ENCODE measurements at regions not wholly inside any gene's neighbourhood (a gene's known extent, or its start where the extent isn't known, plus 50 kb on each side); places are given as distances from the start of the nearest gene placed in this dataset.

DNA sequence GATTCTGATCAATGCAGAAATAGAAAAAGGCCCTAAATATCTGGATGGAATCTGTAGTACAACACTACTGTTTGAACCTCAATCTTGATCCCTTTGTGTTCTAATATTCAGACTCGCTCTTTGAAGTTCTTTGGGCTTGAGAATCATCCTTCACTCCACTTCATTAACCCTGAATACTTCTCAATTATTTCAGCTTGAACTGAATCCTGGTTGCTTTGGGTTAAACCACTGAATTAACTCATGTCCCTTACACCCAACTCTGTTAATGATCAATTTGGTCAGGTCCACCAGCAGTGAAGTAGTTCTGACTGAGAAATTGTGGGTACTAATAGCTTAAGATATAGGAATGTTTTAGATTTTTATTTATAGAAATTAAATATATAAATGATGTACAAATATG is 1707.2 kb upstream of the ACO1 start:
- no peak for DNase-seq (ENCODE audit: low read depth)

DNA sequence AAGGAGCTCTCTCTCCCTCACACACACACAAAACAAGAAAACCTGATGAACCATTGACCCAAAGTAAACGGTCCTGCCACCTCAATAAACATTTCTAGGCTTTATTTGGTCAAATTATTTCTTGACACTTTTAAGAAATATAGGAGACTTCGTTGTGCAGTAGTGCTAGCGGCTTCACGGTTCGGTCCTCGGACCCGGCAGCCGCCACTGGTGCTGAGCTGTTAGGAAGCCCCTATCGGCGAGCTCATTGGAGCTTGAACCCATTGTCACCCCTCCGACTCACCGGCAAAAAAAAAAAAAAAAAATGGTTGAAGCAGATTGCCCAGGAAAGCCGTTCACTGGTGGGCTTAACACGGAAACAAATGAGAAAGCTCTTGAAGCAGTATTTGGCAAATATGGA is 1695.6 kb upstream of the ACO1 start:
- no peak for DNase-seq (ENCODE audit: low read depth)

DNA sequence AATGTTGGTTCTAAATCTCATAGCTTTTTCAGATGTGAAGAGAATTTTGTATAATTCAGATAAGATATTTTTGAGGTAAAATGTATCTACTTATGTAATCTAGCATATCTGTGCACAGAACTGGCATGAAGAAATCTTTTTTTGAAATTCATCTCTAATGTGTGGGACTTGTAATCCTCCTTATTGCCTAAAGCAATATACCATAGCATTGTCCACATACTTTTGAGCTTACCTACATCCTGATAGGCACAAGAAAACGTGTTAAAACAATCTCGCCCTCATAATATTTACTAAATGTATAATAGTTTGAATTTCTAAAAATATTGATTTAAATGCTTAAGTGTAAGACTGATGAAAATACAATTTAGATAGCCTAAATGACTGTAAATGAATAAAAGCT is 1686.5 kb upstream of the ACO1 start:
- DNase-seq (ENCODE audit: low read depth), result no peak

DNA sequence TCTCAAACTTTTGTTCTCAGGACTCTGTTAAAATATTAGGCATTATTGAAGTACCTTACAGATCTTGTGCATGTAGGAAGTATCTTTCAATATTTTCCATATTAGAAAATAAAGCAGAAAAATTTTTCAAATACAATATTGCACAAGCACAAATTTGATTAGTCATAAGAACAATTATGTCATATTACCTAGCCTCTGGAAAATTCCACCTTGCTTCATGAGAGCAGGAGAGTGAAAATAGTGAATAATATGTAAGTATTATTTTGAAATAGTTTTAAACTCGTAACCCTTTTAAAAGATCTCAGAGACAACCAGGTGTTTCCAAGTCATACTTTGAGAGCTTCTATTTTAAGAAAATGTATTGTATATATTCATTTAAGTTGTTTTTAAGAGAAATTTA is 1672.9 kb upstream of the ACO1 start:
- no peak for DNase-seq (ENCODE audit: low read depth)

DNA sequence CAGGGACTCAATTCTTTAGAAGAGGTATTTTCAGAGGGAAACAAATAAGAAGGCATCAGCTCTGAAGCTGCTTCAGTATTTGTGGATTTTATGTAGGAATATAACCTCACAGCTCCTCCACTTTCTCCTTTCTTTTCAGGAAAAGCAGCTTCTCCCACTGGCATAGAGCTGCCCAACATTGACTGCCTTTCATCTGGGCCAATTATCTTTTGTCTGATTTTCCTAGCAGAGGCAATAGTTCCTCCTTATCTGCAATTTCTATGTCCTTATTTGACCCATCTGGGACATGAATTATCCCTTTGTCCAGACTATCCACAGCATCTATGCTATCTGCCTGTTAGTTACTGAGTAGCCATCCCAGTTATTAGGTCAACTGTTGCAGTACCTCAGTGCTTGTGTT is 1671.2 kb upstream of the ACO1 start:
- no peak for DNase-seq (ENCODE audit: low read depth)

DNA sequence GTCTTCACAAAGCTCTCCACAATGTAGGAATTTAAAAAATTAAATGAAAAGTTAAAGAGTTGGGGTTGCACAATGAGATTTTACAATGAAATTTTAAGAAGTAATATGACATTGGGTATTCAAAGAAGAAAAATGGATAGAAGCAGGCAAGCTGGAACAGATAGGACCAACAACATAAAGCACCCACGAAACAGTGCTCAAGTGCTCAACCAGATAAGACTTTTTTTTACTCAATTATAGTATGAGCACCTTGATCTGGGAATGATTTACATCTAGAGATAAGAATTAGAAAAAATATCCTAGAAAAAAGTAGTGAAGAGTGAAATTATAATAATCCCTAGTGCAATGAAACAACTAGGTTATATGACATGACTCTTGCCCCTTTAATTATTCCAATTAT is 1670.1 kb upstream of the ACO1 start:
- no peak for DNase-seq (ENCODE audit: low read depth)

DNA sequence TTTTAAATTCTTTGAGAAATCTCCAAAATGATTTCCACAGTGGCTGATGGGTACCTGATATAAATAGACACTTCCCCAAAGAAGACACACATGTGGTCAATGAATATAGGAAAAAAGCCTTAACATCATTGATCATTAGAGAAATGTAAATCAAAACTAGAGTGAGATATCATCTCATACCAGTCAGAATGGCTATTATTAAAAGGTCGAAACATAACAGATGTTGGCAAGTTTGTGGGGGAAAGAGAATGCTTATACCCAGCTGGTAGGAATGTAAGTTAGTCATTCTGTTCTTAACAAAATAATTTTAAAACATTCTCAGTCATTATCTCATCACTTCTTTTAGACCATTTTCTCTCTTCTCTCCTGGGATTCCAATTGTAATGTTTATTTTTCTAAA is 1666.0 kb upstream of the ACO1 start:
- no peak for DNase-seq (ENCODE audit: low read depth)

DNA sequence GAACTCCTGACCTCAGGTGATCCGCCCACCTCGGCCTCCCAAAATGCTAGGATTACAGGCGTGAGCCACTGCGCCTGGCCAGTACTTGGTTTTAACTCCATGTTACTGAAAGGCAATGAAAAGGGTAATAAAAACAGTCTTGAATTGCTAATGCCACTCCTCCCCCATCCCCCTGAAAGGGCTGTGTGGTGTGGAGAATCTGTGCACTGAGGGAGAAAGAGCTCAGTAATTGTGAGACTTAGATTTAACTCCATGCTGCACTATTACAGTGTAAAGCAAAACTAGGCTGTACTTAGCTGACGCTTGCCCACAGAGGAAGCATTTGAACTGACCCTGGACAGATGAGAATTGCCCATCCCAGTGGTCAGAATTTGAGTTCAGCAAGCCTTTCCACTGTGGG is 1662.4 kb upstream of the ACO1 start:
- DNase-seq (ENCODE audit: low read depth), result no peak

DNA sequence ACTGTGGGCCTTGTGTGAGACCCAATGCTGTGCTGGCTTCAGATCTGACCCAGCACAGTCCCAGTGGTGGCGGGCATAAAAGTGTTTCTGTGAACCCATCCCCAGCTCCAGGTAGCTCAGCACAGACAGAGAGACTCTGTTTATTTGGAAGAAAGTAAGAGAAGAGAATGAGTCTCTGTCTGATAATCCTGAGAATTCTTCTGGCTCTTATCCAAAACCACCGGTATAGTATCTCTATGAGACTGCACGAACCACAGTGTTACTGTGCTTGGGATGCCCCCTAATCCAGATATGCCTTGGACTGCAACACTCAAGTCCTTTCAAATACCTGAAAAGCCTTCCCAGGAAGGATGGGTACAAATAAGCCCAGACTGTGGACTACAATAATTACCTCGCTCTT is 1660.8 kb upstream of the ACO1 start:
- no peak for DNase-seq (ENCODE audit: low read depth)

DNA sequence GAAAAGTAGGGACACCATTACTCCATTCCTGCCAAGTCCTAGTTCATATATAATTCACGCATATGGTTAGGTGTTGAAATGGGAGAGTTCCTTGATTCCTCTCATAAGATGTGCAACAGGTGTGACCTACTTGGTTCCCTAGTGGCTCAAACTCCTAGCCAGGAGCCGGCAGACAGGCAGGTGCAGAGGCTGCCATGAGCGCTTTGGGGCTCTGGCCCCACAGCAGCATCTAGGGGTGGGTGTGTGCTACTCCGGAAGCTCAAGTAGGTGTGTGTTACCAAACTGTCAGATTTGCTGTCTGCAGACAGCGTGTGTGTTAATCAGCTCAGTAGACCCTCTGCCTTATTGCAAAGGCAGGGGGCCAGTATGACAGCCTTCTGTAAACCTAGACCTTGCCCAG is 1652.4 kb upstream of the ACO1 start:
- no peak for DNase-seq (ENCODE audit: low read depth)

DNA sequence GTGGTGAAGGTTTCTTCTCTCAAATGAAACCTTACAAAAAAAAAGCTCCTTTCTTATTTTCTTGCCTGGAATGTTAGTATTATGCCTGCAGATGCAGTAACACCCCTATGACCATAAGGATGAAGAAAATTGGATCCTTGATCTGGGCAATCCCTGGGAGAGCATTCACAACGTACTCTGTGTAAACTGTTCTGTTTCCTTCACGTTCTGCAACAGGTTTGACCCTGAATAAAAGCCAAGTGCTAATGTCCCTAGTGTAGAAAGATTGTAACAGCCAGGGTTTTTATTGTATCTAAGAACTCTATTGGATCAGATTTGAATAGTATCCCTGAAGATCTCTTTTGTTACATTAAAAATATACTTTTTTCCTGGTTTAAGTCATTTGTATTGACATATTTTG is 1639.6 kb upstream of the ACO1 start:
- no peak for DNase-seq (ENCODE audit: low read depth)

DNA sequence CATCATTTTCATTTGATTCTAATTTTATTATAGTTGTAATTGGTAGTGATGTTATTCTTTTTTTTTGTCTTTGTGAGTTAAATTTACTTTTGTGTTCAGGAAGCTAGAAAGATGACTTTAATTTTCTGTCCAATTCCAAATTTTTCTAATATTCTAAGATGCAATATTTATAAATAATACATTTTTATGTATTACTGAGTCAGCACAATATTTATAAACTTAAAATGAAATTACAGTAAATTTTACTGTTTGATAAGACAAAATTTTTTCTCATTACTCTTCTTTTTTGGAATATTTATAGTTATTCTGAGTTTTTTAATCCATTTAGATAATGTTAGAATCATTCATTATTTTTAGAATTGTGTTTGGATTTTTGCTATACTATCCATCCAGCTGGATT is 1637.9 kb upstream of the ACO1 start:
- DNase-seq (ENCODE audit: low read depth), result no peak

DNA sequence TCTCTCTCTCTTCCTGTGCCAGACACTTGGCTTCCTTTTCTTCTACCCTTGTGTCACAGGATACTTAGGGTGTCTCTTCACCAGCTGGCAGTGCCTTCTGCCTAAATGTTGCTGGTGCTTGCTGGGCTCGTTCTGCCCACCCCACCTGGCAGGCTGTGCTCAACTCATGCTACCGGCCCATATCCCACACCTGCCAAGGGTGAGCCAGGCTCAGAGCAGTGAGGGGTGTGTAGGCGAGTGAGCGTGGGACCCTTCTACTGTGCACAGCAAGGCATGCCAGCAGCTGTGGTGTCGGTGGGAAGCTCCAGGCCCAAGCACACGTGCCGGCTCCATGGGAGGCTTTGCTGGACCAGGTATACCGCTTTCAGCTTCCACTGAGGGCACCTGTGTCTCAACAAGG is 1626.7 kb upstream of the ACO1 start:
- no peak for DNase-seq (ENCODE audit: low read depth)

DNA sequence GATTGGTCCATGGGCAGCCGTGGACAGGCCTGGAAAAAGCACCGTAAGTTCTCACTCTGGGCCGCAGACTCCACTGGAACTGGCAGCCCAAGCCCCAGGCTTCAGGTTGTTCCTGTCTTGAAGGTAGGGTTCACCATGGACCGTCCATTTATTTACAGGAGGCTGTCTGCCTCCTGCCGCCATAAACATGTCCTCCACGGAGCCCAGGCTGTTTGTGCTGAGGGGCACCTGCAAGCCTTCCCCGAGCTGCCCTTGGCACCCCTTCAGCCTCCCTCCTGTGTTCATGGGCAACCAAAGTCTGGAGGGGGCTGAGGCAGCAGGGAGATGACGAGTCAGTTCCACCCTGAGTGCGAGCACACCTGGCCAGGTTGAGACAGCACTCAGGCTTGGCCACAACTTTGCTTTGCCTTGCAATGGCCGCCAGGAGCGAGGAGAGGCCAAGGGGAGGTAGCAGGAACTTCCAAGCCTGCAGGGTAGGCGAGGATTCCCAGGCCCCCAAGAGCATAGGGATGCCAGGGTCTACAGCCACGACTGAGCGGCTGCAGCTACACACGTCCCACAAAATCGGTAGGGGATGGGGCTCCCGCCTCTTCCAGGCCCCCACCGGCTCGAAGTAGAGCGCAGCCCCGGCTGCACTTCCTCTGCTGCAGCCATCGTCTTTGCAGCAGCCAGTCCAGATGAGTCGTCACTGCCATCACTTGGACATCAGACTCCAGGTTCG is 1625.6 kb upstream of the ACO1 start:
- no peak for DNase-seq (ENCODE audit: low read depth)

DNA sequence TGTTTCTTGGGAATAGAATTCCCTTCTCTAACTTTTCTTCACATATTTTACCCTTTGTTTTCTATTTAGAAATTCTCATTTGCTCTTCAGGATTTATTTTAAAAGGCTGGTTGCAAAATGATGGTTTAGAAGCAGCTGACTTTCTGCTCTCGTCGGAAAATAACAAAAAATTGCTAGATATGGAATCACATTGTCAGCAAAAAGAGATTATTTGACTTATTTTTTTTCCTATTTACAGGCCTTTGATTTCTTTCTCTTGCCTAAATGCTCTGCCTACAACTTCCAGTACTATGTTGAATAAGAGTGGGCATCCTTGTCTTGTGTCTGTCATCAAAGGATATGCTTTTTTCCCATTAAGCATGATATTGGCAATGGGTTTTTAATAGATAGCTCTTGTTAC is 1619.1 kb upstream of the ACO1 start:
- no peak for DNase-seq (ENCODE audit: low read depth)

DNA sequence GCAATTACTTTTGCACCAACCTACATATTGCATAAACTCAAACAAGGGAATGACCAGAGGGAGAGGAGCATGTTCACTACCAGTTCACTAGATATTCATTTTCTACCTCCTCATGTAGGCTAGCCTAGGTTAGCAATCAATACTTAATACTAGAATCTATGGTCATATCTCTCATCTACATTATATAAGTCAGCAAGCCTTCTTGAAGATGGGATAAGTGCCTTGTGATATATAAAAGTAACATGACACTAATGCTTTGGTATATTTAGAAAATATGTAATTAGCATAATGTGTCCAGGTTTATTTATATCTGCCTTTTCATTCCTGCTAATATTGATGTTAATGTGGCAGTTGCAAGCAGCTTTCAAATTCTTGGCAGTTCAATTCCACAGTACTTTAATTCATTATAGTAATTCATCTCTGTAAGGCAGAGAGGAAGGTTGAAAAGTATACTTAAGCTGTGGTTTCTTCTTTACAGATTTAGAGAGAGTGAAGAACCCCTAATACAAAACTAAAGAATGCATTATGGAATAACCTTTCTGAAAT is 1613.2 kb upstream of the ACO1 start:
- DNase-seq (ENCODE audit: low read depth), result no peak

DNA sequence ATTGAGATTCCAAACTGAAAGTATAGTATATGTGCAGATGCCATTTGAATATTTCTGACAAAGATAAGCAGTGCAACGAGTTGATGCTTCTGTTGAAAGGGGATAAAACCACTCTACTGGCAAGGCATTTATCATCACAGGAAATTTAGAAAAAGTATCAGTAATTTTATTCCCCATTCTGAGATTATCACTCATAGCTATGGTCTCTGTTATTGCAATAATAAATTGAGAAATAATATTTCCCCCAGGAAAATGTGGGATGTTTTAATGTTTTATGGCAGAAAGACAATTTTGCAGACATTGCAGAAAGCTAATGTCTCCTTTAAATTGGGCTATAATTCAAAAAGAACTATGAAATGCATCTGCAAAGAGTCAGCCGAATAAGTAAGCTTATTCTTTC is 1612.7 kb upstream of the ACO1 start:
- no peak for DNase-seq (ENCODE audit: low read depth)

DNA sequence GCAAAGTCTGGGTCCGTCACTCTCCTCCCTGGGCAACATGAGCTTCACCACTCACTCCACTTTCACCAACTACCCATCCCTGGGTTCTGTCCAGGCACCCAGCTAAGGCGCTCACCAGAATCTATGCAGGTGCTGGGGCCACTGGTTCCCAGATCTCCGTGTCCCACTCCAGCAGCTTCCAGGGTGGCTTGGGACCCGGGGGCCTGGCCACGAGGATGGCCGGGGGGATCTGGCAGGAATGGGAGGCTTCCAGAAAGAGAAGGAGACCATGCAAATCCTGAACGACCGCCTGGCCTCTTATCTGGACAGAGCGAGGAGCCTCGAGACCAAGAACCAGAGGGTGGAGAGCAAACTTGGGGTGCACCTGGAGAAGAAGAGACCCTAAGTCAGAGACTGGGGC is 1611.0 kb upstream of the ACO1 start:
- DNase-seq (ENCODE audit: low read depth), result no peak

DNA sequence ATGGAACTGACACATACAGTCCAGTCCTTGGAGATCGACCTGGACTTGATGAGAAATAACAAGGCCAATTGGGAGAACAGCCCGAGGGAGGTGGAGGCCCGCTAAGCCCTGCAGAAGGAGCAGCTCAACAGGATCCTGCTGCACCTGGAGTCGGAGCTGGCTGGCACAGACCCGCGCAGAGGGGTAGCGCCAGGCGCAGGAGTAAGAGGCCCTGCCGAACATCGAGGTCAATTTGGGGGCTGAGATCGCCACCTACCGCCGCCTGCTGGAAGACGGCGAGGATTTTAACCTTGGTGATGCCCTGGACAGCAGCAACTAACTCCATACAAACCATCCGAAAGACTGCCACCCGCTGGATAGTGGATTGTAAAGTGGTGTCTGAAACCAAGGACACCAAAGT is 1610.1 kb upstream of the ACO1 start:
- DNase-seq (ENCODE audit: low read depth), result no peak

DNA sequence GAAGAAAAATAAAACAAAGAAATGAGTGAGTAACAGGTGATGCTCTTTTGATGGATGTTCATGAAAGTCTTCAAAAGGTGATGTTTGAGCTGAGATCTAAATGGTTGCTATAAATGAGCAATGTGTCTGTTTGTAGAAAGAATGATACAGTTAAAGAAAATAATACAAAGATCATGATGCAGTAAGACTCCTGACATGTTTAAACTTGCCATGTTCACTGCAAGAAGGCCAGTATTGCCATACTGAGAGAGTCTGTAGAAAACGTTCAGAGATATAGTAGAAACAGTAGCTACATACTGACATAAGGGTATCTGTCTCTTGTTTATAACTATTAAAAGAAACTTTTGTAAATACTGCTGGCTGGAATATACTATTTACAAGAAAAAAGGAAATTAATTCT is 1609.2 kb upstream of the ACO1 start:
- DNase-seq (ENCODE audit: low read depth), result no peak

DNA sequence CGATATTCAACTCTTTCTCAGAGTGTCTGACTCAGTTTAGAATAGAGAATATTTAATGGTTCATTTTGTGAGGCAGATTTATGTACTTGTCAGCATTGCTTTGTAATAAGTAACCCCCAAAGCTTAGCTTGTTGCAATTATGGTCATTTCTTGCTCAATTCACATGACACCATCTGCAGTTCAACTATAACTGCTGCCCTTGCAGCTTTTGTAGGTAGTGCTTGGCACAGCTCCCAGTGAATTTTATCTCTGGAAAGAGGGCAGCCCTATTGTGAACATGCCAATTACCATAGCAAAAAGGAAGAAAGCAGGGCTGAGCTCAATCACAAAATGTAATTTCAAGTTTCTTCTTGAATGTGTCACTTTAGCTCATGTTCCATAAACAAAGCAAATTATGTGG is 1587.7 kb upstream of the ACO1 start:
- no peak for DNase-seq (ENCODE audit: low read depth)

DNA sequence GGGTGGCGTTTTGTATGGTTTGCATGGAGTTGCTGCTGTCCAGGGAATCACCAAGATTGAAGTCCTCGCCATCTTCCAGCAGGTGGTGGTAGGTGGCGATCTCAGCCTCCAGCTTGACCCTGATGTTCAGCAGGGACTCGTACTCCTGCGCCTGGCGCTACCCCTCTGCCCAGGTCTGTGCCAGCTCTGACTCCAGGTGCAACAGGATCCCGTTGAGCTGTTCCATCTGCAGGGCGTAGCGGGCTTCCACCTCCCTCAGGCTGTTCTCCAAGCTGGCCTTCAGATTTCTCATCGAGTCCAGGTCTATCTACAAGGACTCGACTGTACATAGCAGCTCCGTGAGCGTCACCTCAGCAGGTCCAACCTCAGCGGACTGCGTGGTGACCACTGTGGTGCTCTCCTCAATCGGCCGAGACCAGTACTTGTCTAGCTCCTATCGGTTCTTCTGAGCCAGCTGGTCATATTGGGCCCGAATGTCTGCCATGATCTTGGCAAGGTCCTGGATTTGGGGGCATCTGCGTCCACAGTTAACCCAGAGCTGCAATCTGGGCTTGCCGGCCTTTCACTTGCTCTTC is 1584.8 kb upstream of the ACO1 start:
- DNase-seq (ENCODE audit: low read depth), result no peak

DNA sequence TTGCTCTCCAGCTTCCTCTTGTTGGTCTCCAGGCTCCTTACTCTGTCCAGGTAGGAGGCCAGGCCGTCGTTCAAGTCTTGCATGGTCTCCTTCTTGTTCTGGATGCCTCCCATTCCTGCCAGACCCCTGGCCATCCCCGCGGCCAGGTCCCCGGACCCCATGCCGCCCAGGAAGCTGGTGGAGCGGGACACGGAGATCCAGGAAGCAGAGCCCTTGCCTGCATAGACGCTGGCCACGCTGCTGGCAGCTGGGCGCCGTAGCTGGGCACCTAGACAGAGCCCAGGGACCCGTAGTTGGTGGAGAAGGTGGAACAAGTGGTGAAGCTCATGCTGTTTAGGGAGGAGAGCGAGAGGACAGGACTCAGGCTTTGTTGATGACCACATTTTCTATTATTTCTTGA is 1584.0 kb upstream of the ACO1 start:
- DNase-seq (ENCODE audit: low read depth), result no peak

DNA sequence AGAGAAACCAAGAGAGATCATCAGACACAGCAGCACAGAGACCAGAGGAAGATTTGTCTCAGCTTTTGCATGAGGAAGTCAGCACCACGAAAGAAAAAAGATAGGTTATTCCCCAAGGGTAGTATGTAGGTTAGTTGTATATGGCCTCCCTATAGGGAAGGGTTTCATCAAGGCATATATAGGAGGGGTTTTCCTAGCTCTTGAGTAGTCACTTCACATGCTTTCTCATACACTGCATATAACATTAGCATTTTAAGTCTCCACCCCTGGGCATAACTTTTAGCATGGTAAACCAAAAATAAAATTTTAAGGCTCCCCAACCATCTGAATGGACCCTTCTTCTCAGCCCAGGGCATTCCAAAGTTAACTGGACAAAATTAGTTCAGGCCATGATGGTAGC is 1571.6 kb upstream of the ACO1 start:
- no peak for DNase-seq (ENCODE audit: low read depth)
